GM18907 (cell line): ENCODE measurements at regions not wholly inside any gene's neighbourhood (a gene's known extent, or its start where the extent isn't known, plus 50 kb on each side); places are given as distances from the start of the nearest gene placed in this dataset.

ENCODE experiments used
- ATAC-seq: cut with Tn5 transposase; IDR thresholded peaks from one replicate; pipeline ENCODE4 v1.9.1; 2021; ENCODE audit warnings: mild to moderate bottlenecking, moderate library complexity; ENCODE audit not compliant: unreplicated experiment

- no peak for ATAC-seq
Measured at GRCh38 chr11:11016943-11017342, 159.1 kb upstream of the ZBED5 start.

DNA sequence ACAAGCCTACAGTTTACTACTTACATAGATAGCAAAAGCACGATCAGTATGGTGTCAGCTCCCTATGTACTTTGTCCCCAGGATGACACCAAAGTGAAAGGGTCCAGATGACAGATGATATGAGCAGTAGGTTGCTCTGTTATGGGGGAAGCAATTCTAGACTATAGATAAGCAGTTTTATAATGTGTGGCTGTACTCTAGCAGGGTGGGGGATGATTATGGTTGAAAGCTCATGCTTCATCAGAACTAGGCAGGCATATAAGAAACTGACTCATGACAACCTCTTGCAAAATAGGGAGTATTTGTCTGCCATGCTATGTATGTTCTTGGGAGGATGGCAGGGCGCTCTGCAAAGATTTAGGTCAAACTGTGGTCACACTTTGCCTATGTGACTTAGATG, 158.2 kb upstream of the ZBED5 start:
- no peak for ATAC-seq

DNA sequence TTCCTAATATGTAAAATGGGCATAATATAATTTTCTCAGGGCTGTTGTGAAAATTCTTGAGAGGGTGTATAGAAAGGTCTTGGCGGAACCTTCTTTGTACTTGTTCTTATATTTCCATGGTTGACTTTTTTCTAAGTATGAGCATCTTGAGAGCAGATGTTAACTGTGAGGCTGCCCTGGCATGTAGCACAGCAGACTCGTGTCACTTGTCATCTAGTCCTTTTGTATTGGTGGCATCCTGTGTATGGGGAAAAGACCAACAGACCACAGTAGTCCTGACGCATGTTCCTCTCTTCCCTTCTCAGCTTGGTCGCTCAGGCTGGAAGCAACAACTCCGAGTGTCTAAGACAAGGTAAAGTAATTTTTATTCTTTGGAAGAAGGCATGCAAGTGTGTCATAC, 153.8 kb upstream of the ZBED5 start:
- no peak for ATAC-seq

GRCh38 chr11:11010624-11011127, 152.8 kb upstream of the ZBED5 start:
- ATAC-seq = no peak

DNA sequence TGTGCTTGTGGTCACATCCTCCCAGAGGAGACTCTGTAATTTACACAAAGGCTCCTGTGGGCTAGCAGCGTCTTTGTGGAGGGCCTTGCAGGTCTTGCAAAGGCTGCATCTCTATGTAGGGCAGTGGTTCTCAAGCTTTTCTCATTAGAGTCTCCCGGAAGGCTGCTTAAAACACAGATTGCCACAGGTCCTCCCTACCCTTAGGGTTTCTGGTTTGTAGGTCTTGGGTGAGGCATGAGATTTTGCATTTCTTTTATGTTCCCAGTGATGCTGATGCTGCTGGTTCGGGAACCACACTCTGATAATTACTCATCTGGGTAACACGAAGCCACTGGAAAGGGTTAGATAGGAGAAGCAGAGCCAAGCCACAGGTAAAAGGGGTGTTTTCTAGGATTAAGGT, 151.3 kb upstream of the ZBED5 start:
- no peak for ATAC-seq

DNA sequence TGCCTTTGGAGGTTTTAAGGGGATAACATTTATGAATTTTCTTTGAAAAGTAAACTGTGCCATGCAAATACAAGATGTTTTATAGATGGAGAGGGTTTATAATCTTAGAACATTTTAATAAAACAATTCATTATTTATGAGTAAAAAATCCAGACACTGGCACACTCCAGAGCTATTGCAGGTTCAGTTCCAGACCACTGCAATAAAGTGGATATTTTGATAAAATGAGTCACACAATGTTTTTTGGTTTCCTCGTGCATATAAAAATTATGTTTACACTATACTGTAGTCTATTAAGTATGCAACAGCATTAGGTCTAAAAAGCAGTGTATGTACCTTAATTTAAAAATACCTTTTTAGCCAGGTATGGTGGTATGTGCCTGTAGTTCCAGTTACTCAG, 146.2 kb upstream of the ZBED5 start:
- no peak for ATAC-seq

GRCh38 chr11:11003226-11003625, 145.4 kb upstream of the ZBED5 start:
- no peak for ATAC-seq

- no peak for ATAC-seq
Measured at GRCh38 chr11:11000579-11001283, 142.9 kb upstream of the ZBED5 start.

GRCh38 chr11:10998674-10999073, 140.8 kb upstream of the ZBED5 start:
- no peak for ATAC-seq

- ATAC-seq = no peak
Measured at GRCh38 chr11:10996678-10997077, 138.8 kb upstream of the ZBED5 start.

DNA sequence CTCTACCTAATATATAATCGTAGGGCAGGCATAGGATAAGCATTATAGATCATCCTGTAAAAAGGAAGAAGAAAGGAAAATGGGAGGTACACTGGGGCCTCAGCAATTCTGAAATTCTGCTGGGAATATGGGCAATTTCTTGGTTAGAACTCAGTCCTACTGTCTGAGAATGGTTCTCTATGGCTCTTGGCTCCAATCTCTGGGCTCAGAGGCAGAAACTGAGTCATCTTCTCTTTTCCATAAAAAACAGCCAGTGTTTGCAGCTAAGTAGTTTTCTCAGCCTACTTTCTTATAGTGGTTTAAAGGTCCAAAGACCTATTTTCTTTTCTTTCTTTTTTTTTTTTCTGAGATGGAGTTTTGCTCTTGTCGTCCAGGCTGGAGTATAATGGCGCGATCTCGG, 135.8 kb upstream of the ZBED5 start:
- no peak for ATAC-seq

GRCh38 chr11:10993186-10993585, 135.3 kb upstream of the ZBED5 start:
- ATAC-seq = no peak

DNA sequence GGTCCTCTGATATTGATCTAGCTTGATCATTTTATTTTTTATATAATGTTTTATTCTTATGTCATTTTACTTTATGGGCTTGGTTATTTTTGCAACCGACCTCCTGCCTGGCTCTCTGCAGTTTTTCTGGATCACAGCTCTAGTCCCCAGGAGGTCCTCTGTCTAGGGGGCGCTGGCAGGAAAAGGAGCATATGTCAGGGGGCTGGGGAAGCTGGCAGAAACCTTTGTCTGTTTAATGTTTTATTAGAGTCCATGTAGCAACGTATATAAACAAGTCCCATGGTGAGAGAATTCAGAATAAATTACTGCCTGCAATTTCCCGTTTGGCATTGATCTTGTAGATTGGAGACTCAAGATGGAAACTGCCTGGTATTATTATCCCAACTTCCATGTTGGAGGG, 133.5 kb upstream of the ZBED5 start:
- ATAC-seq = no peak

DNA sequence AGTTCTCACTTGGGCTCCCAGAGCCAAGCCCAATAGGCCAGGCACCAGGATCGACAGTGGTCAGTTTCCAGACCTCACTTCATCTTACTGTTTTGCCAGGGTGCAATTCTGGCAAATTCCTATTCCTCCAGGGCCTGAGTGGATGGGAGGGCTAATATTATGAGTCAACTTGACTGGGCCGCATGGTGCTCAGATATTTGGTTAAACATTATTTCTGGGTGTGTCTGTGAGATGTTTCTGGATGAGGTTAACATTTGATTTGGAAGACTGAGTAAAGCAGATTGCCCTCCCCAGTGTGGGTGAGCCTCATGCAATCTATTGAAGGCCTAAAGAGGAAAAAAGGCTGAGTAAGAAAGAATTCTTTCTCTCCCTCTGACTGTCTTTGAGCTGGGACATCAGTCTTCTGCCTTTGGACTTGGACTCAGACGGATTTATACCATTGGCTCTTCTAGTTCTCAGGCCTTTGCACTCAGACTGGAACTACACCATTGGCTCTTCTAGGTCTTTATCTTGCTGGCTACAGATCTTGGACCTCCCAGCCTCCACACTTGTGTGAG, 132.9 kb upstream of the ZBED5 start:
- ATAC-seq = no peak

GRCh38 chr11:10990160-10990559, 132.3 kb upstream of the ZBED5 start:
- ATAC-seq = no peak

- no peak for ATAC-seq
Measured at GRCh38 chr11:10986006-10986405, 128.2 kb upstream of the ZBED5 start.

DNA sequence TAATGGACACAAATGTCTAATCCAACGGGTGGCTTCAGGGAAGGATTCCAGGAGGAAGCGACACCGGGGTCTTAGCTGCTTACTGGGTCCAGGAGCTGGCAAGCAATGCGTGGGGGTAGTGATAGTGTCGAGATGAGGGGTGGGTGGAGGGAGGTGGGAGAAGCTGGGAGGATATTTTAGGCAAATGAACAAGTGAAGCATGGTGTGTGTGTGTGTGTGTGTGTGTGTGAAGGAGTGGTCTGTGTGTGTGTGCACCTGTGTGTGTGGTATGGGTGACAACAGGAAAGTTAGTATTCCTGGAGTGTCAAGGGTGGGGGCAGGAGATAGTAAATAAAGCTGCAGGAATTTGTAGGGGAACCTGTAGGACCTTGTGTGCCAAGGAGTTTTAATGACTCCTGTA, 126.9 kb upstream of the ZBED5 start:
- no peak for ATAC-seq

DNA sequence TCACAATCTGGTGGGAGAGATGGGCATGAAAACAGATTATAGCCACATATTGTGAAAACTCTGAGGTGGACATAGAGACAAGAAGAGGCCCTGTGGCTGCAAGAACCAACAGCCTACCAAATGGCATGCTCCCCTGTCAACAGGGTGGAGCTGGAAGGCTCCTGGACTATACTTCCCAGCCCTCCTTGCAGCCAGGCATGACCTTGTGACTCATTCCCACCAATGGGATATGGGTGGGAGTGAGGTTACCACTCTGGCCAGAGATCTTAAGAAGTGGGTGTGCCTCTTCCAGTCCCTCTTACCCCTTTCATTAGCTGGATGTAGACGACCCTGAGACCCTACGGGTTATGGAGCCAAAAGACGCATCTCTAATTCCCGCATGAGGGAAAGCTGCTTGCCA, 126.4 kb upstream of the ZBED5 start:
- ATAC-seq = no peak

GRCh38 chr11:10982704-10983510, 125.1 kb upstream of the ZBED5 start:
- no peak for ATAC-seq

DNA sequence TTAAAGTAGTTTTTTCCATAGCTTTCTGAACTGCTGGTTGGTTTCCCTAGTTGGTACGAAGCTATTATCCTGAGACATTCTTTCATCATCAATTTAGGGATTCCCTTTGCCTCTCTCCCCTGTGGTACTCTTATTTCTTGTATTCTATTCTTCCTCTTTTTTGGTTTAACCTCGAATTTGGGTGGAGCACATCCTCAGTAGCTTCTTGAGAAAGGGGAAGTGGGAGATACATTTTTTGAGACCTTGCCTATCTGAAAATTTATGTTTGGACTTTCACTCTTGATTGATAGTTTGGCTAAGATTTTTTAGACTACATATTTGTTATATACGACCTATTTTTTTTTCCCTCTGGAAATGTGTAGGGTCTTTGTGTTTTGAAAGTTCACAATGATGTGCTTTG, 121.7 kb upstream of the ZBED5 start:
- ATAC-seq = no peak

GRCh38 chr11:10978198-10978597, 120.3 kb upstream of the ZBED5 start:
- no peak for ATAC-seq

DNA sequence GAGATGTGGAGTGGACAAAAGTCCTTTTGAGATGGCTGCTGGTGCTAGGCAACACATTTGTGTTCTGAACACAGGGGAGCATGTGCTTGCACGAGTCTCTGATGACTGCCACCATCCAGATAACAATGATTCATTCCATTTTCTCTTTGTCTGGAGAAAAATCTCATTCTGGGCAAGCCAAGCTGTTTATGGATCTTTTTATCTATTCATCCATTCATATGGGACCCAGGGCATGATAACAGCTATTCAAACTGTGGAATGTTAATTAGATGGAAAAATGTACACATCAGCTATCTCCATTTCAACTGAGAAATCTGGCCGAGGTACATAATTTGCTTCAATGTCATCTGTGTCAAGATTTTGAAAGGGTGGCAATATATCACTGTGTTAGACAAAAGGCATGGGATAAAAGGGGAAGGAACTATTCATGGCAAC, 117.5 kb upstream of the ZBED5 start:
- ATAC-seq = no peak
